Calu3 (cell line): ENCODE measurements at regions not wholly inside any gene's neighbourhood (a gene's known extent, or its start where the extent isn't known, plus 50 kb on each side); places are given as distances from the start of the nearest gene placed in this dataset. TPM values are rescaled to one million over a fixed set of nuclear protein-coding genes. Genes with fewer than 3 reads are reported as not detected.

Experiments used
- BruUV-seq: library from RNA; stranded (reverse); fragments of 400-500 nt; replicated peaks from 2 replicates; lab custom pipeline; 2021; lab: Mats Ljungman, UMichigan
- CTCF ChIA-PET: fragments of 300-600 bp; sonication (Branson Sonifier 250); formaldehyde crosslinking; loops from one replicate; lab custom pipeline; 2022; ENCODE audit warnings: antibody characterized with exemption; lab: Charles Lee
- DNase-seq: peaks from one replicate; pipeline ENCODE4 v3.0.0; 2022
- H3K27ac Mint-ChIP-seq: one replicate; pipeline ENCODE4 v1.8.0; 2022; ENCODE audit warnings: mixed read lengths; ENCODE audit not compliant: unreplicated experiment
- H3K27me3 Mint-ChIP-seq: one replicate; pipeline ENCODE4 v1.8.0; 2022; ENCODE audit warnings: mixed read lengths; ENCODE audit not compliant: unreplicated experiment
- H3K36me3 Mint-ChIP-seq: one replicate; pipeline ENCODE4 v1.8.0; 2022; ENCODE audit warnings: mild to moderate bottlenecking, moderate library complexity, mixed read lengths; ENCODE audit not compliant: insufficient read depth, unreplicated experiment
- H3K4me1 Mint-ChIP-seq: one replicate; pipeline ENCODE4 v1.8.0; 2022; ENCODE audit warnings: mild to moderate bottlenecking, low read depth, mixed read lengths; ENCODE audit not compliant: unreplicated experiment
- H3K4me3 Mint-ChIP-seq: one replicate; pipeline ENCODE4 v1.8.0; 2022; ENCODE audit warnings: mild to moderate bottlenecking, low read depth, moderate library complexity, mixed read lengths; ENCODE audit not compliant: unreplicated experiment
- H3K9me3 Mint-ChIP-seq: one replicate; pipeline ENCODE4 v1.8.0; 2022; ENCODE audit warnings: low read depth, mixed read lengths; ENCODE audit not compliant: unreplicated experiment
- intact Hi-C: fragments of 100-400 bp; cut with micrococcal nuclease; formaldehyde crosslinking; loops from one replicate; pipeline ENCODE4 v1.10.0; 2022; ENCODE audit not compliant: unreplicated experiment
- microRNA-seq: library from miRNA; unstranded; fragments of <30 nt; microRNA quantifications from one replicate; pipeline ENCODE4 v1.2.0, GENCODE V29; 2022
- TF ChIP-seq, protein P1 (sequence below): fragments of 200-600 bp; IDR thresholded peaks from one replicate; pipeline ENCODE4 v1.8.0; 2022; ENCODE audit warnings: antibody characterized with exemption; ENCODE audit not compliant: unreplicated experiment

DNA sequence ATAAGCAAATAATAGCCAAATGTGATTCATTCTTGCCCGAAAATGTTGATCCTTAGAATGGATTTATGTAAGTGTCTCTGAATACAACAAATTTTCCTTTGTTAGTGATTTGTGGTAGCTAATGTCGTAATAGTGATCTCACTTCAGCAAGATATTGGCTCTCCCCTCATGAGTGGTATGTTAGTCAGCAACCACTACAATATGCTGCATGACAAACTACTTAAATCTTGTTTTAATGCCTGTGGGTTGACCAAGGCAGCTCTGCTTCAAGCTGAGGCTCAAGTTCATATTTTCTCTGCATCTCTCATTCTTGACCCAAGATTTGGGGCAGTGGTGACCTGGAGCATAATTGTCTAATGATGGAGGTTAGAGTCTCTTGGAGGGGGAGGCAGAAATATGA is 49.8 kb upstream of the GALNT15 start:
- CTCF ChIA-PET = interaction anchor here (0.8 kb wide), 1 partner anchor 14 kb away, joined by 3 read pairs; no protein-coding TSS in a partner anchor
- peaks cover 9% of the 10 kb centered on the region for H3K27me3 Mint-ChIP-seq
- H3K27ac Mint-ChIP-seq = no peak overlapping the region
- H3K9me3 Mint-ChIP-seq = peaks cover 2% of the 10 kb centered on the region
- H3K36me3 Mint-ChIP-seq = peaks cover 4% of the 10 kb centered on the region
- intact Hi-C loops = no loop called here
- no peak overlapping the region for H3K4me3 Mint-ChIP-seq
- no peaks in the 10 kb centered on the region for H3K4me1 Mint-ChIP-seq
- no peak for DNase-seq
- TF ChIP-seq, protein P1, sequence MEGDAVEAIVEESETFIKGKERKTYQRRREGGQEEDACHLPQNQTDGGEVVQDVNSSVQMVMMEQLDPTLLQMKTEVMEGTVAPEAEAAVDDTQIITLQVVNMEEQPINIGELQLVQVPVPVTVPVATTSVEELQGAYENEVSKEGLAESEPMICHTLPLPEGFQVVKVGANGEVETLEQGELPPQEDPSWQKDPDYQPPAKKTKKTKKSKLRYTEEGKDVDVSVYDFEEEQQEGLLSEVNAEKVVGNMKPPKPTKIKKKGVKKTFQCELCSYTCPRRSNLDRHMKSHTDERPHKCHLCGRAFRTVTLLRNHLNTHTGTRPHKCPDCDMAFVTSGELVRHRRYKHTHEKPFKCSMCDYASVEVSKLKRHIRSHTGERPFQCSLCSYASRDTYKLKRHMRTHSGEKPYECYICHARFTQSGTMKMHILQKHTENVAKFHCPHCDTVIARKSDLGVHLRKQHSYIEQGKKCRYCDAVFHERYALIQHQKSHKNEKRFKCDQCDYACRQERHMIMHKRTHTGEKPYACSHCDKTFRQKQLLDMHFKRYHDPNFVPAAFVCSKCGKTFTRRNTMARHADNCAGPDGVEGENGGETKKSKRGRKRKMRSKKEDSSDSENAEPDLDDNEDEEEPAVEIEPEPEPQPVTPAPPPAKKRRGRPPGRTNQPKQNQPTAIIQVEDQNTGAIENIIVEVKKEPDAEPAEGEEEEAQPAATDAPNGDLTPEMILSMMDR = no peak
- no TSS peak for BruUV-seq

Small RNA genes lying in the stretch of these regions (microRNA-seq; reads per million reads assigned to microRNA genes)
- gene MIR563 = not detected
